ENCODE measurements at regions not wholly inside any gene's neighbourhood (a gene's known extent, or its start where the extent isn't known, plus 50 kb on each side); places are given as distances from the start of the nearest gene placed in this dataset.

DNA sequence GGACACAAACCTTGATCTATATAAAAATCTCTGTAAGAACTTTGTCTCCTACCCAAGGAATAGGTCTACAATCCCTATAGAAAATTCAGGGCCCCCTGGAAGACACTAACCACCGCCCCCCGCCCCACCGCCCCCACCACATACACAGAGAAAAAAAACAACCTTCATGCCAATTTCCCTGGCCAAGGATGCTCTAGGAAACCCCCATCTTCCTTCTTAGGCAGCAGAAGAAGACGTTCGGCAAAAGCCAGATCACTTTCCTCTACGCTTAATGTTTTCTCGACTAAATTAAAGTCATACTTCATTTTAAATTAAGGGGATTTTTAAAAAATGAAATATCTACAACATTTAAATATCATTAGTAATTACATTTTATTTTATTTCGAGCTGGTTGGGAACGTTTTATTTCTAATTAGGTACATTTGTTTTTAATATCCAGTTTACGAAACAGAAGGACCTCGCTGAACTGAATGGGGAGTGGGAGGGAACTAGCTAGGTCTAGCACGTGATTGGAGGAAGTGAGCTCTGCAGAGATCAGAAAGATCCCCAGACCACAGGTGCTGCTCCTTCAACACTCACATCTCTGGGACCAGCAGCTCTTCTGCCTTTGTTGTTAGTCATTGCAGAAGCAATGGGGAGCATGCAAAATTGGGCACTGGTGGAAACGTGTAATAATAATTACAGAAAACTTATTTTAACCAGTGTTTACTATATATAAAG is 472.3 kb downstream of the MN1 start:
- Histone ChIP-seq H3K36me3 (ENCODE audit: control insufficient read depth in 2 of 2, insufficient read depth in 2 of 2, low read length in 2 of 2) (no peaks in the 10 kb centered on the region), H3K9me3 (ENCODE audit: control insufficient read depth in 2 of 2, low read length in 2 of 2) (peaks cover 0 to 4% of the 10 kb centered on the region in 2 donors), H3K27ac (ENCODE audit: low read length) (no peak overlapping the region), H3K9ac (ENCODE audit: low read length in 2 of 2) (no peak overlapping the region), H3K4me1 (ENCODE audit: control insufficient read depth, insufficient read depth, low read length) (peaks cover 4% of the 10 kb centered on the region), H3K27me3 (ENCODE audit: control insufficient read depth in 1 of 2, insufficient read depth in 2 of 2, low read length in 2 of 2) (peaks cover 0 to 8% of the 10 kb centered on the region in 2 donors), H3K4me3 (ENCODE audit: low read length in 2 of 2) (no peak overlapping the region)

DNA sequence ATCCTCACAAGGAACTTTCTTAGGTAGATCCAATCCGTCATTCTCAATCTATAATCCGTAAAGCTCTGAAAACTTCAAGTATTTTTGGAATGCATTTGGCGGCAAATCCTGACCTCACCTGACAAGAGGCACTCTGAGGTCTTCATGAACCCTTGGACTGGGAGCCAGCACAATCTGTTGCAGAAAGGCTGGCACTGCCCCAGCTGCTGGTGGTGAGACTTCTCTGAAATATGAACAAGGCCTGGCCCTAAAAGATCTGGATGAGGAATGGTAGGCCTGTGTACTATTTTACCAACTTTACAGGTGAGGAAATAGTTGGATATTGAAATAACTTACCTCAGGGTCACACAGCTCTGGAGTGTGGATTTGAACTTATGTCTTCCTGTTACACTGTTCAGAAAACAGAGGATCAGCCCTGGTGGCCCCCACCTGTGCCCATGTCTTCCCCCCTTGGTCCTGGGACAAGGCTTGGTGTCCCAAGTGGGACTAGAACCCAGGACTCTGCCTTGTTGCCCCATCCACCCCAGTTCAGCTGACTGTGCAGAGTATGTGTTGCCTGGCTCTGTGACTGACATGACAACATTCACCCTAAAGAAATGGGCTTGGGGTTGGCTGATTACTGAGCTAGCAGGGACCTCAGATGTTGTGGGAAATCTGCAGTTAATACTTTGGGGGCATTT is 471.4 kb downstream of the MN1 start:
- Histone ChIP-seq H3K36me3 (ENCODE audit: control insufficient read depth in 2 of 2, insufficient read depth in 2 of 2, low read length in 2 of 2) (no peaks in the 10 kb centered on the region), H3K27me3 (ENCODE audit: control insufficient read depth in 1 of 2, insufficient read depth in 2 of 2, low read length in 2 of 2) (peaks cover 0 to 8% of the 10 kb centered on the region in 2 donors), H3K4me3 (ENCODE audit: low read length in 2 of 2) (no peak overlapping the region), H3K9ac (ENCODE audit: low read length in 2 of 2) (no peak overlapping the region), H3K27ac (ENCODE audit: low read length) (no peak overlapping the region), H3K4me1 (ENCODE audit: control insufficient read depth, insufficient read depth, low read length) (peaks cover 4% of the 10 kb centered on the region), H3K9me3 (ENCODE audit: control insufficient read depth in 2 of 2, low read length in 2 of 2) (peaks cover 0 to 4% of the 10 kb centered on the region in 2 donors)

DNA sequence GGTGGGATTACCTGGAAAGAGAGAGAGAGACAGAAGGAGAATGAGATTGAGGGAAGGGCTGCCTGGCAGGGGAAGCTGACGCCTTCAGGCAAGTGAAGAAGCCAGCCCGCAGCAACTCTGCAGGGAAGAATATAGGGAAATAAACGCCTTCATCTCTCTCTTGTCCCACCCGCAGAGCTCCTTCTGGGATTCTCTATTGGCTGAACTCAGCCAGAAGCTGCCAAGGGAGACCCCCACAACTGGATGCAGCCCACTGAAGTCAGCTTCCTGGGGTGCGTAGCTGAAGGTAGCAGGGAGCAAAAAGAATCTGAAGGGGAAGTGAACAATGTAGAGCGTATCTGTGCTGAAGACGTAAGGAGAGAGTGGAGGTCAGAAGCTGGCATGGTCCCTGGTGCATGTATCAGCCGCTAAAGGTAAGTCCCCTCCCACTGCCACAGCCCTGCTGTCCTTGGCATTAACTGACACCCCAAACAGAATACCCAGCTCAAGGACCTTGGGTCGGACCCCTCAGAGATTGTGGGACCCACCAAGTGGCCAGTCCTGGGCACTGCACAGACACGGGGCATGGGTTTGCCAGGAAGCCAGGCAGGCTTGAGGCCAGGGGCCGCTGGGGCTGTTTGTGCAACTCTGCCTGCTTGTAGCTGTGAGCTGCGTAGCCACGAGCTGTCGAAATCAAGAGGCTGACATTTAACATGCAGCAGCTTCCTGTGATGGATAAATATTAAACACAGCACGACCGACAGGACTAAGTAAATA is 469.9 kb downstream of the MN1 start:
- Histone ChIP-seq H3K9me3 (ENCODE audit: control insufficient read depth in 2 of 2, low read length in 2 of 2) (peaks cover 0 to 4% of the 10 kb centered on the region in 2 donors), H3K4me3 (ENCODE audit: low read length in 2 of 2) (peak overlapping the region in 1 of 2 donors; percentile 40), H3K36me3 (ENCODE audit: control insufficient read depth in 2 of 2, insufficient read depth in 2 of 2, low read length in 2 of 2) (no peaks in the 10 kb centered on the region), H3K4me1 (ENCODE audit: control insufficient read depth, insufficient read depth, low read length) (peaks cover 4% of the 10 kb centered on the region), H3K27me3 (ENCODE audit: control insufficient read depth in 1 of 2, insufficient read depth in 2 of 2, low read length in 2 of 2) (peaks cover 0 to 8% of the 10 kb centered on the region in 2 donors), H3K27ac (ENCODE audit: low read length) (no peak overlapping the region), H3K9ac (ENCODE audit: low read length in 2 of 2) (no peak overlapping the region)

DNA sequence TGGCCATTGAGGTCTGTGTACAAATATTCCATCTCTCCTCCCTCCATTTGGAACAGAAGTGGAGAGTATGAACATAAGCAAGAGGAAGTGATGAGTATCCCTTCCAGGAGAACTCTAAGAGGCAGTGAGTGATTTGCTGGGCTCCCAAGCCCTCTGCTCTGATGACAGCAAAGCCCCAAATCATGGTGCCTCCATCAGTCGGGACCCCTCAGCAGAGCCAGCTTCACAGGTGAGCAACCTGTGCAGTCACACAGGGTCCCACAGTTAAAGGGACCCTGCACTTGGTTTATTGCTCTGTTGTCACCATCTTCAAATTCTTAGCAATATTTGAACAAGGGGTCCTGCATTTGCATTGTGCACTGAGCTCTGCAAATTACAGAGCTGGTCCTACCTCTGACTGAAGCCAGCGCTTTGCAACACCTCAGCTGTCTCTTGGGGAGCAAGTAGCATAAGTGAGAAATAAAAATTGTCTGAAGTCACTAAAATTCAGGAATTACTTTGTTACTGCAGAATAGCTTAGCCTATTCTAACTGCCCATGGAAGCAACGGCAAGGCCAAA is 466.4 kb downstream of the MN1 start:
- Histone ChIP-seq H3K27me3 (ENCODE audit: control insufficient read depth in 1 of 2, insufficient read depth in 2 of 2, low read length in 2 of 2) (peaks cover 0 to 3% of the 10 kb centered on the region in 2 donors), H3K4me3 (ENCODE audit: low read length in 2 of 2) (no peak overlapping the region), H3K9me3 (ENCODE audit: control insufficient read depth in 2 of 2, low read length in 2 of 2) (peaks cover 0 to 4% of the 10 kb centered on the region in 2 donors), H3K9ac (ENCODE audit: low read length in 2 of 2) (no peak overlapping the region), H3K27ac (ENCODE audit: low read length) (no peak overlapping the region), H3K36me3 (ENCODE audit: control insufficient read depth in 2 of 2, insufficient read depth in 2 of 2, low read length in 2 of 2) (no peaks in the 10 kb centered on the region), H3K4me1 (ENCODE audit: control insufficient read depth, insufficient read depth, low read length) (peaks cover 4% of the 10 kb centered on the region)

DNA sequence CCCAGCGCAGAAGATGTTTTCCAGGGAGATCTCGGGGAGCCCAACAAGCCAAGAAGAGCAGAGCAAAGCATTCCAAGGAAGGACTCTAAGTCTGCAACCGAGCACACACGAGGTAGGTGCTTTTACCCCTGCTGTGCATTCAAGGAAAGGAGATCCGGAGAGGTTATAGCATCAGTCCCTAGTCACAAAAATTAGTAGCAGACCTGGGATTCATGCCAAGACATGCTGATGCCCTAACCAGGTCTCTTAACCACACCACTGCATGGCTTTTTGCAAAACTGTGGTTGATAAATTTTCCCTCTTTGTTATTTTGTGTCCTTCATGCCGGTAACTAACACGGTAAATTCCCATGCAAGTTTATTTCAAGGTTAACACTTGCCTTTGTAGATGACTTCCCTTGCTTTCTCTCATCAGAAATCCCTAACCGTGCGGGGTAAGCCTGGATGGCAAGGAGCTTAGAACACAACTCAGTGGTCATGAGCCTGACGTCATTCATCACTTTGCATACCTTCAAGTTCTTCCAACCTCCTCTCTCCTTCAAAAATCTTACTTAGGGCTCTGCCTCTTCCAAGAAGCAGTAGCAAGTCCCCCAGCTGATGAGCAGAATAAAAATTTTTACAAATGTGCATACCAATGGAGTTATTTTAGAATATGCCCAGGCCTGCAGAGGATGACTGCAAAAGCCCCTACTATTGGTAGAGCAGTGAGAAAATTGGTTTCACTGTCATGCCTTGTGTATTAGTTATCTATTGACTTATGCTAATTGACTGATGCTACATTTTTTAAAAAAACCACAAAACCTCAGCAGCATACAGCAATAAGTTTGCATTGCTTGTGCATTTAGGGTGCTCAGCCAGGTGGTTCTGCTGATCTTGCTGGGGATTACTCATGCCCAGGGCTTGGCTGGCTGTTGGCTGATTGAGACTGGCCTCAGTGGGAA is 465.1 kb downstream of the MN1 start:
- H3K4me3 ChIP-seq (ENCODE audit: low read length in 2 of 2), result no peak overlapping the region
- no peak overlapping the region for H3K9ac ChIP-seq (ENCODE audit: low read length in 2 of 2)
- no peaks in the 10 kb centered on the region for H3K27me3 ChIP-seq (ENCODE audit: control insufficient read depth in 1 of 2, insufficient read depth in 2 of 2, low read length in 2 of 2)
- H3K4me1 ChIP-seq (ENCODE audit: control insufficient read depth, insufficient read depth, low read length), result peaks cover 4% of the 10 kb centered on the region
- no peak overlapping the region for H3K27ac ChIP-seq (ENCODE audit: low read length)
- peaks cover 0 to 4% of the 10 kb centered on the region in 2 donors for H3K9me3 ChIP-seq (ENCODE audit: control insufficient read depth in 2 of 2, low read length in 2 of 2)
- H3K36me3 ChIP-seq (ENCODE audit: control insufficient read depth in 2 of 2, insufficient read depth in 2 of 2, low read length in 2 of 2), result no peaks in the 10 kb centered on the region

DNA sequence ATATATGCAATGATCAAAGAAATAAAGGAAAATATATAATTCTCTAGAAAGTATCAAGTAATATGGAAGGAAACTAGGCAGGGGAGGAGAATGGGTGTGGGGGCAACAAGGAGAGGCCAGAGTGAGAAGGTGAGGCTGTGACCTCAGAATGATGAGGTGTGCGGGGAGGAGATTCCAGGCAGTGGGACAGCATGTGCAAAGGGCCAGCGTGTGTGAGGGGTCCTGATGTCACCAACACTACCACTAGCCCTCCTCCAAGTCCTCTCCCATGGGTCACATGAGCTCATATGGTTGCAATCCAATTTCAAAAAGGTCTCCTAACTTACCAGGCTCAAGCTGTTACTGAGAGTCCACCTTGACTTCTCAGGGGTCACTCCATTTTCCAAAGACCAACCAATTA is 463.9 kb downstream of the MN1 start:
- Histone ChIP-seq H3K36me3 (ENCODE audit: control insufficient read depth in 2 of 2, insufficient read depth in 2 of 2, low read length in 2 of 2) (no peaks in the 10 kb centered on the region), H3K4me3 (ENCODE audit: low read length in 2 of 2) (no peak overlapping the region), H3K9me3 (ENCODE audit: control insufficient read depth in 2 of 2, low read length in 2 of 2) (peaks cover 0 to 4% of the 10 kb centered on the region in 2 donors), H3K27me3 (ENCODE audit: control insufficient read depth in 1 of 2, insufficient read depth in 2 of 2, low read length in 2 of 2) (no peaks in the 10 kb centered on the region), H3K27ac (ENCODE audit: low read length) (no peak overlapping the region), H3K9ac (ENCODE audit: low read length in 2 of 2) (no peak overlapping the region), H3K4me1 (ENCODE audit: control insufficient read depth, insufficient read depth, low read length) (no peaks in the 10 kb centered on the region)

DNA sequence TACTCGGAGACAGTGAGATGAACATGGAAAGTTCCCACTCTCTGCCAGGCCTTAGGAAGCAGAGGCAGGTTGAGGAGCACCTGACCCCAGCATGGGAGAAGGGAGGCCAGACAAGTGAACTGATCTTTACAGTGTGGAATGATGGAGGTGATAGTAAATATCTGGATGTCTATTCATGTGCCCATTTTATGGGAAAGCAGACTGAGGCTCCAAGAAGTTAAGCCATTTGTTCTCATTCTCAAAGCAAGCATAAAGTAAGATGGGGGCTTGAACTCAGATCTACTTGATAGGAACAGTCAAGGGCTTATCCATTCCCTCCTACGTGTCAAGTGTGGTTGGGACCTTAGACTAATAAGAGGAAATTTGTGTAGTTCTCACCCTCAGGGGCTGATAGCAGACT is 461.5 kb downstream of the MN1 start:
- no peaks in the 10 kb centered on the region for H3K36me3 ChIP-seq (ENCODE audit: control insufficient read depth in 2 of 2, insufficient read depth in 2 of 2, low read length in 2 of 2)
- no peak overlapping the region for H3K9ac ChIP-seq (ENCODE audit: low read length in 2 of 2)
- no peaks in the 10 kb centered on the region for H3K4me1 ChIP-seq (ENCODE audit: control insufficient read depth, insufficient read depth, low read length)
- no peak overlapping the region for H3K4me3 ChIP-seq (ENCODE audit: low read length in 2 of 2)
- H3K9me3 ChIP-seq (ENCODE audit: control insufficient read depth in 2 of 2, low read length in 2 of 2), result no peaks in the 10 kb centered on the region
- no peaks in the 10 kb centered on the region for H3K27me3 ChIP-seq (ENCODE audit: control insufficient read depth in 1 of 2, insufficient read depth in 2 of 2, low read length in 2 of 2)
- H3K27ac ChIP-seq (ENCODE audit: low read length), result no peak overlapping the region

DNA sequence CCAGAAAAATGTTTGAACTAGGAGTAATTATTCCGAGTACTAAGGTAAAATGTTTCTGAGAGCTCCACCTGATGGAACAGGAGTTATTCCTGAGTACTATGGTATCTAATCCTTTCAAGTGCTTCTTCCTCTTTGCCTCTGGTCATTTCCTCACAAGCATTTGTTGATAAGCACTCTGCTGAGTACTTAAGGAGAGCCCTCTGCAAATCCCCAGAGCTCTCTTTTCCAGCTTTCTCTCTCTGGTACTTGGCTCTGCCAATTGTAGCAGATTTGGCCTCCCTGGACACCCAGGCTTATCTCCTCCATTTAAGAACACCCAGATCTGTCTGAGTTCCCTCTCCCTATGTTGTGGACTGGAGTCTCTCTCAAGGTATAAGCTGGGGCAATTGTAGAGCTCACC is 457.0 kb downstream of the MN1 start:
- no peaks in the 10 kb centered on the region for H3K9me3 ChIP-seq (ENCODE audit: control insufficient read depth in 2 of 2, low read length in 2 of 2)
- no peak overlapping the region for H3K9ac ChIP-seq (ENCODE audit: low read length in 2 of 2)
- H3K27me3 ChIP-seq (ENCODE audit: control insufficient read depth in 1 of 2, insufficient read depth in 2 of 2, low read length in 2 of 2), result no peaks in the 10 kb centered on the region

DNA sequence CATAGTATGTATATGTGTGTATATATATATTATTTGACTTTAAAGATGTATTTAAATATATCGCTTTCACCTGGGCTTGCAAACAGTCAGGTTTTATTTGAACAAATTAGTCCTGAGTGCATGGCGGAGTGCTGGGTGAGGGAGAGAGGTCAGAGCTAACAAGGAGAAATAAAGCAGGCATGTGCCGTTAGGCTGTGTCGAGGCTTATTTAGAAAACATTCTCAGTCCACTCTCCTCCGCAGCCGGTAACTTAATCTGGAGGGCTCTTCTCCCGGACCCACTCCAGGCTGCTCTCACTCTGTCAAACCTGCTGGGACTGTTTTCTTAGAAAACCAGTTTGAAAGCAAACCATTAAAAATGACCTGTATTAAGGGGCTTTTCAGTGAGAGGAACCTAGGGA is 455.9 kb downstream of the MN1 start:
- H3K9ac ChIP-seq (ENCODE audit: low read length in 2 of 2), result no peak overlapping the region
- H3K4me3 ChIP-seq (ENCODE audit: low read length in 2 of 2), result no peak overlapping the region
- H3K27ac ChIP-seq (ENCODE audit: low read length), result no peak overlapping the region
- H3K36me3 ChIP-seq (ENCODE audit: control insufficient read depth in 2 of 2, insufficient read depth in 2 of 2, low read length in 2 of 2), result no peaks in the 10 kb centered on the region
- no peaks in the 10 kb centered on the region for H3K27me3 ChIP-seq (ENCODE audit: control insufficient read depth in 1 of 2, insufficient read depth in 2 of 2, low read length in 2 of 2)
- no peaks in the 10 kb centered on the region for H3K4me1 ChIP-seq (ENCODE audit: control insufficient read depth, insufficient read depth, low read length)
- no peaks in the 10 kb centered on the region for H3K9me3 ChIP-seq (ENCODE audit: control insufficient read depth in 2 of 2, low read length in 2 of 2)

More for the DNA sequence above, 457.0 kb downstream of the MN1 start:
- H3K36me3 ChIP-seq (ENCODE audit: control insufficient read depth in 2 of 2, insufficient read depth in 2 of 2, low read length in 2 of 2), result no peaks in the 10 kb centered on the region
- no peaks in the 10 kb centered on the region for H3K4me1 ChIP-seq (ENCODE audit: control insufficient read depth, insufficient read depth, low read length)
- H3K27ac ChIP-seq (ENCODE audit: low read length), result no peak overlapping the region
- H3K4me3 ChIP-seq (ENCODE audit: low read length in 2 of 2), result no peak overlapping the region

DNA sequence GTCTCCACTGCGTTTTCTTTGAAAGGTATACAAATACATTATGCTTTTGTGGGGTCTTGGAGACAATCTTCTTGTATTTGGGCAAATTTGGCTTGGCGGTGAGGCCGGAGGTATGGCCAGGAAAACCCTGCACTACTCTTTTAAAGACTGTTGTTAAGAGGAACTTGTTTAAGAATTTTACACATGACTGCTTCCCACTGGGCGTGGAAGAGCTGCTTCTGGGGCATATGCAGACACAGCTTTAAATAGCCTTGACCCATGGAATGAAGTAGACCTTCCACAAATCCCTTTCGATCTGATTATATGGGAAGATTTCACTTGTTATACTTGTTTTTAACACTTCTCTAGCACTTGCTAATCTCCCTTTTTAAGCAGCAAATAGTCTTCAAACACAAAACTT is 453.6 kb downstream of the MN1 start:
- no peak overlapping the region for H3K9ac ChIP-seq (ENCODE audit: low read length in 2 of 2)
- no peaks in the 10 kb centered on the region for H3K27me3 ChIP-seq (ENCODE audit: control insufficient read depth in 1 of 2, insufficient read depth in 2 of 2, low read length in 2 of 2)
- H3K9me3 ChIP-seq (ENCODE audit: control insufficient read depth in 2 of 2, low read length in 2 of 2), result no peaks in the 10 kb centered on the region
- no peak overlapping the region for H3K4me3 ChIP-seq (ENCODE audit: low read length in 2 of 2)
- H3K4me1 ChIP-seq (ENCODE audit: control insufficient read depth, insufficient read depth, low read length), result no peaks in the 10 kb centered on the region
- no peak overlapping the region for H3K27ac ChIP-seq (ENCODE audit: low read length)
- H3K36me3 ChIP-seq (ENCODE audit: control insufficient read depth in 2 of 2, insufficient read depth in 2 of 2, low read length in 2 of 2), result no peaks in the 10 kb centered on the region

Data from stomach smooth muscle (tissue), 2 donors.